ENCODE measurements at regions not wholly inside any gene's neighbourhood (a gene's known extent, or its start where the extent isn't known, plus 50 kb on each side); places are given as distances from the start of the nearest gene placed in this dataset.

DNA sequence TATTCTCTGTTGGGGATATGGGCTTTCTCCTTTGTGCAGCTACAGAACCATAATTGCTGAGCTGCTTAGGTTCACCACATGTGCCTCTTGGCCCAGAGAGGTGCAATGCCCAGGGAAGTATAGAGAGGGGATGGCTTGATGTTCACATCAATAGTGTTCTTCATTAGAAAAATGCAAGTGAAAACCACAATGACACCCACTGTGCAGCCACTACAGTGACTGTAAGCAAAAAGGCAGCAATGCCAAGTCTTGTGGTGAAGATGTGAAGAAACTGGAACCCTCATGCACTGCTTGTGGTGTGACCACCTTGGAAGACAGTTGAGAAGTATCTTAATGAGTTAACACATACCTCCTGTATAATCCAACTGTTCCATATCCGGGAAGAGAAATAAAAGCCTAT, 318.9 kb upstream of the ZMIZ1 start:
- Histone ChIP-seq H3K27ac (no peak overlapping the region), H3K4me3 (no peak overlapping the region)
- no peak for DNase-seq (ENCODE audit: low spot score)
- TF ChIP-seq, protein P1, sequence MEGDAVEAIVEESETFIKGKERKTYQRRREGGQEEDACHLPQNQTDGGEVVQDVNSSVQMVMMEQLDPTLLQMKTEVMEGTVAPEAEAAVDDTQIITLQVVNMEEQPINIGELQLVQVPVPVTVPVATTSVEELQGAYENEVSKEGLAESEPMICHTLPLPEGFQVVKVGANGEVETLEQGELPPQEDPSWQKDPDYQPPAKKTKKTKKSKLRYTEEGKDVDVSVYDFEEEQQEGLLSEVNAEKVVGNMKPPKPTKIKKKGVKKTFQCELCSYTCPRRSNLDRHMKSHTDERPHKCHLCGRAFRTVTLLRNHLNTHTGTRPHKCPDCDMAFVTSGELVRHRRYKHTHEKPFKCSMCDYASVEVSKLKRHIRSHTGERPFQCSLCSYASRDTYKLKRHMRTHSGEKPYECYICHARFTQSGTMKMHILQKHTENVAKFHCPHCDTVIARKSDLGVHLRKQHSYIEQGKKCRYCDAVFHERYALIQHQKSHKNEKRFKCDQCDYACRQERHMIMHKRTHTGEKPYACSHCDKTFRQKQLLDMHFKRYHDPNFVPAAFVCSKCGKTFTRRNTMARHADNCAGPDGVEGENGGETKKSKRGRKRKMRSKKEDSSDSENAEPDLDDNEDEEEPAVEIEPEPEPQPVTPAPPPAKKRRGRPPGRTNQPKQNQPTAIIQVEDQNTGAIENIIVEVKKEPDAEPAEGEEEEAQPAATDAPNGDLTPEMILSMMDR (IDR thresholded peaks at IDR 0.05) = no peak

DNA sequence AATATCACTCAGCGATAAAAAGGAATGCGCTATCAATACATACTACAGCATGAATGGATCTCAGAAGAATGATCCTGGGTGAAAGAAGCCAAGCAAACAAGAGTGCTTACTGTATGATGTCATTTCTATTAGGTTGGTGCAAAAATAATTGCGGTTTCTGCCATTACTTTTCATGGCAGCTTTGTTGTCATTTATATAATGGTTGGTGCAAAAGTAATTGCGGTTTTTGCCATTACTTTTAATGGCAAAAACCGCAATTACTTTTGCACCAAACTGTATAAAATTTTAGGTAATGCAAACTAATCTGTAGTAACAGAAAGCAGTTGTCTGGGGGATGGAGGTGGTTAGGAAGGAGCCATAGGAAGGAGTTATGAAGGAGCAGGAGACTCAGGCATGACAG, 318.3 kb upstream of the ZMIZ1 start:
- no peak overlapping the region for H3K27ac ChIP-seq
- H3K4me3 ChIP-seq = no peak overlapping the region
- no peak for DNase-seq (ENCODE audit: low spot score)
- TF ChIP-seq, protein P1 (IDR thresholded peaks at IDR 0.05) = no peak

DNA sequence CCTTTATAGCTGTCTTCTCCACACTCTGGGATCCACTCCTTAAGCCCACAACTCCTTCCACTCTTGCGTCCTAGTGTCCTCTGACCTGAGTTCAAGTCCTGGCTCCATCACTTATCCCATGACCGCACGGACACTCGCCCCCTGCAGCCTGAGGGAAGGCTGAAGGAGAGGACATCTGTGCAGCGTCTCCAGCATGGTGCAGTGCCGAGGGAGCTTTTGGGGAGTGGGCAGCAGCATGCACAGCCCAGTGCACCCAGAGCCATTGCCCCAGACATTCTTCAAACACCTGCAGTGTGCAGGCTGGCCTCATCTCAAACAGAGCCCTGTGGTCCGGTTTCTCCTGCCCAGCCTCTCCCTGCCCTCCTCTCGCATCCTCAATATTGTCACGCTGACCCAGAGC, 317.1 kb upstream of the ZMIZ1 start:
- no peak overlapping the region for H3K4me3 ChIP-seq
- DNase-seq (ENCODE audit: low spot score) = no peak
- TF ChIP-seq, protein P1 (IDR thresholded peaks at IDR 0.05) = no peak

DNA sequence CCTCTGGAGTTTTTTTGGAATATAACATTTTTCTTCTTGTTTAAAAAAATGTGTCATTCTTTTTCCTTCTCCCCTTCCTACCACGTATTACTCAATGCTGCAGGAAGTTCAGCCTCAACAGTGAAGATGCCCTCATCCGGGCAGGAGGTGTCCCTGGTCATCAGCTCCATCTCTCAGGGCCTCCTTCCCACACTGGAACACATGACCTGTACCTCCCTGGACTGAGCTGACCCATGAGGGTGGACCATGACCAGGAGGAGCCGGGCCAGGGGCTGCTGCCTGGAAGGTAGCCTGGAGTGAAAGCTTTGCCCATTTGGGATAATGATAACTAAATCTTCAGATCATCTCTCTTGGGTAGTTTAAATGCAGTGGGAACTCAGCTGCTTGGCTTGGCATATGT, 316.5 kb upstream of the ZMIZ1 start:
- no peak for DNase-seq (ENCODE audit: low spot score)
- no peak overlapping the region for H3K4me3 ChIP-seq
- TF ChIP-seq, protein P1 (IDR thresholded peaks at IDR 0.05) = no peak
- no peak overlapping the region for H3K27ac ChIP-seq

More for the DNA sequence above, 317.1 kb upstream of the ZMIZ1 start:
- H3K27ac ChIP-seq = no peak overlapping the region

DNA sequence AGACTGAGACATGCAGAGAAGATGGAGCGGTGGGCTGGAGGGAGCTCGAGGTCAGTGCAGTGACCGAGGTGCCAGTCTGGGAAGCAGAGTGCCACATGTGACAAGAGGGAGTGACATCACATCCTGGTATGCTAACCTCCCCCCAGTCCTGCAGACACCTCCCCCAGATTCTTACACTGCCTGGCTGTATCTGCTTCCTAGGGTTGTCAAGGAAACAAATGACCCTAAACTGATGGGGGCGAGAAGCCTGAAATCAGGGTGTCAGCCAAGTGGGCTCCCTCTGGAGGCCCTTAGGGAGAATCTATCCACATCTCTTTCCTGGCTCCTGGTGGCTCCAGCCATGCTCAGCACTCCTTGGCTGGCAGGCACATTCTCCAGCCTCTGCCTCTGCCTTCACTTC, 316.1 kb upstream of the ZMIZ1 start:
- TF ChIP-seq, protein P1 (IDR thresholded peaks at IDR 0.05) = no peak
- Histone ChIP-seq H3K4me3 (no peak overlapping the region), H3K27ac (no peak overlapping the region)
- no peak for DNase-seq (ENCODE audit: low spot score)

DNA sequence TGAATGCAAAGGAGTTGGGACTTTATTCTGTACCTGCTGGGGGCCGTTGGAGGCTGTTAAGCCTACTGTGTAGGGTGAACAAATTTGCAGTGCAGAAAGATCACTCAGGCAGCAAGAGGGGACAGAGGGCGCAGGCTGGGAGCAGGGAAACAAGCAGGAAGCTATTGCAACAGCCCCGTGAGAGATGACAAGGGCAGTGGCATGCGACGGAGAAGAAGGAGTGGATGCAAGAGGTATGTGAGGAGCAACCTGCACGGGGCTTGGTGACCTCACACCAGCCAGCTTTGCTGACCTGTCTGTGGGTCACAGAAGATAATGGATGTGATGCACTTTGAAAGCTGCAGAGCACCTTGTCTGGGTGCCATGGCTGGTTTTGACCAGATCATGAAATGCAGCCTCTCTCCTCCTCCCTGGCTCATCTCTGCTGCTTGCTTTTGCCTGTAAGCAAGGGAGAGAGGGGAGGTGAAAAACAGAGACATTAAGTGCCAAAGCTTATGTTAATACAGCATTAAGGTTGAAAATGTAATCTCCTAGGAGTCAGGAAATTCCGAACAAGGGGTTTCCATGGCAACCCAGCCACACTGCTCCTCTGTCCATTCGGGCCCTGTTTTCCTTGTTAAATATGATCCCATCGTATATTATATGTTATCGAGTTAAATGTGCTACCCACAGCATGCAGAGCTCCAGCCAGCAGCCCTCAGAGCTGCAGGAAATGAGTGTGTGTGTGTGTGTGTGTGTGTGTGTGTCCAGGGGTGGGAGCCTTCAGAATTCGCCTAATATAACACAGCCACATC, 314.3 kb upstream of the ZMIZ1 start:
- no peak for DNase-seq (ENCODE audit: low spot score)
- Histone ChIP-seq H3K4me3 (no peak overlapping the region), H3K27ac (no peak overlapping the region)
- TF ChIP-seq, protein P1 (IDR thresholded peaks at IDR 0.05) = no peak

DNA sequence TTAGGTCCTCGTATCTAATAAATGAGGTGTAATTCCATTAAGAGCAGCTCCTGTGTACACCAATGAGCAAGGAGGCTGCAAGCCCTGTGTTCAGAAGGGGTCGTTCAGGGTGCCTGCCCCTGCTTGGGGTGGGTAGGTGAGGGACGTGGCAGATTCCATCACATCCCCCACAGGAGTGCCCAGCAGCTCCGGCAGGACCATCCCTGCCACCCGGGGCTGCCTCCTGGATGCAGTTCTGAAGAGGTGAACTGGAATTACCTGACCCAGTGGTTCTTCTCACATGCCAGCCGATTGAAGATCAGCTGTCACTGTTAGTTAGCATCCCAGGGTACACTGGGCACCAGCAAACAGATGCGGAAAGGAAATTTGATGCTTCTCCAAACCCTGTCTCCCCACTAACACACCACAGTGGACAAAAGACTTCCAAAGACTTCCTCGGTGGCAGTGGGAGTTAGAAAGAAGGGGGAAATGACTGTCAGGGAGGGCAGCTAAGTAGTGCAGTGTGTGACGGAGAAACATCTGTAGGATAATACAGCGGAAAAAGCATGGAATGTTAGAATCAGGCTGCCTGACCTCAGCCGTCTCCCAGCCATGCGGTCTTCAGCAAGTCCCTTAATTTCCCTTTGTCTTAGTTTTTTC, 313.6 kb upstream of the ZMIZ1 start:
- Histone ChIP-seq H3K27ac (no peak overlapping the region), H3K4me3 (no peak overlapping the region)
- DNase-seq (ENCODE audit: low spot score) = no peak
- TF ChIP-seq, protein P1 (IDR thresholded peaks at IDR 0.05) = no peak

Data from coronary artery (tissue), 2 donors.